Epithelial cell of esophagus (primary cell): ENCODE measurements at regions not wholly inside any gene's neighbourhood (a gene's known extent, or its start where the extent isn't known, plus 50 kb on each side); places are given as distances from the start of the nearest gene placed in this dataset.
"Not testable (repeated sequence)": the region's sequence is repeated elsewhere in the genome, so short reads cannot be mapped to it uniquely, and the experiment has no call there.

Experiments used
- DNase-seq: peaks from one replicate; pipeline ENCODE4 v3.0.0; 2010; ENCODE audit warnings: low read depth
- H3K4me3 ChIP-seq: 2 replicates; pipeline ENCODE4 v1.5.1; 2011; ENCODE audit warnings: mild to moderate bottlenecking, low read length, control low read depth
- TF ChIP-seq, protein P1 (sequence below): IDR thresholded peaks from 2 replicates; pipeline ENCODE4 v1.5.1; 2011; ENCODE audit warnings: low read depth, mild to moderate bottlenecking, low read length, control low read depth, inconsistent platforms; ENCODE audit not compliant: insufficient read depth; ENCODE audit errors: missing control alignments

DNA sequence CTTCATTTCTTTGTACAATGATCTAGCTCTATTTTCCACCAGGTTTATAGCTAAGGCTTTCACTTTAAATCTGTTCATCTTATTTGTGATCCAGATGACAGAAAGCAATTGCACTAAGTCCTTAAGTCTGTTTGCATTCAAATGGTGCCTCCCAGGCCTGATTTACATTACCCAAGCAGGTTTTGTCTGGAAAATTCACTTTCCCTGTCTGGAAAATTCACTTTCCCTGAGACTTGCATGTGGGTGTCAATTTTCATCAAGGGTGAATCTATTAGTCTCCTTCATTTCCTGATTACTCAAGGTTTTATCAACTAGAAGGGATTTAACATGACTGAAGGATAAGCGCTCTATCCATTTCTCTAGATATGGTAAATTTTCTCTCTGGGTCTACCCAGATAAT is 1480.2 kb upstream of the GOT2 start:
- no peak for DNase-seq
- TF ChIP-seq, protein P1, sequence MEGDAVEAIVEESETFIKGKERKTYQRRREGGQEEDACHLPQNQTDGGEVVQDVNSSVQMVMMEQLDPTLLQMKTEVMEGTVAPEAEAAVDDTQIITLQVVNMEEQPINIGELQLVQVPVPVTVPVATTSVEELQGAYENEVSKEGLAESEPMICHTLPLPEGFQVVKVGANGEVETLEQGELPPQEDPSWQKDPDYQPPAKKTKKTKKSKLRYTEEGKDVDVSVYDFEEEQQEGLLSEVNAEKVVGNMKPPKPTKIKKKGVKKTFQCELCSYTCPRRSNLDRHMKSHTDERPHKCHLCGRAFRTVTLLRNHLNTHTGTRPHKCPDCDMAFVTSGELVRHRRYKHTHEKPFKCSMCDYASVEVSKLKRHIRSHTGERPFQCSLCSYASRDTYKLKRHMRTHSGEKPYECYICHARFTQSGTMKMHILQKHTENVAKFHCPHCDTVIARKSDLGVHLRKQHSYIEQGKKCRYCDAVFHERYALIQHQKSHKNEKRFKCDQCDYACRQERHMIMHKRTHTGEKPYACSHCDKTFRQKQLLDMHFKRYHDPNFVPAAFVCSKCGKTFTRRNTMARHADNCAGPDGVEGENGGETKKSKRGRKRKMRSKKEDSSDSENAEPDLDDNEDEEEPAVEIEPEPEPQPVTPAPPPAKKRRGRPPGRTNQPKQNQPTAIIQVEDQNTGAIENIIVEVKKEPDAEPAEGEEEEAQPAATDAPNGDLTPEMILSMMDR = no peak
- no peak overlapping the region for H3K4me3 ChIP-seq

DNA sequence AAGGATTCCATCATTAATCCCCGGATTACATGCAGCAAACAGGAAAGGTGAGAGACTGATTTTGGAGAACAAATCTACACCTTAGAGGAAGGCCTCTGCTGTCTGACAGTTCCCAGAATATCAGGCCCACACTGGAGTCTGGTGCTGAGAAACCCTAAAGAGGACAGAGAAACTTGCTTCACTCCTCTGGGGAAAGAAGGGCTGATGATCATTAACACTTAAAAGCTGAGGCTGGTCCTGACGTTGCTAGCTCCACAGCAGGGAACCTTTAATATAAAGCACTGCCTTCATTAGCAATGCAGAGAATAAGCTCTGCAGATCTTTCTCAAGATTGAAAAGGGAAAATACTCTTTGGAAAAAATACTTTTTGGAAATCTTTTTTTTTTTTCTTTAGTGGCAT is 1472.4 kb upstream of the GOT2 start:
- DNase-seq = no peak
- TF ChIP-seq, protein P1 = no peak

DNA sequence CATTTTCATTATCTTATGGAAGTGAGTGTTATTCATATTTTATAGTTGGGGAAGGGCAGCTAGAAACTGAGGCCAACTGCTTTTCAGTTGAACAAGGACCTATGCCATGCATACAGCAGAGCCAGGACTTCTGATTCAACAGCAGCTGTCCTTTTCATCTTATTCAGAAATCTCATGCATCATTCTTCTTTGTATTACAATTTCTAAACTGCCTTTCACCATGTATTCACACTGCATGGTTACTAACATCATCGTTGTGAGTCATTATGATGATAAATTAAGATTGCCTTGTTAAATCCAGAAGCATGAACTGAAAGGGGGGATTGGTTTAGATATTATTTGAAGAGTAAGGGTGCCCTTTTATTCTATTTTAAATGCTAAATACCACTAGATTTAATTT is 1470.1 kb upstream of the GOT2 start:
- TF ChIP-seq, protein P1 = no peak
- no peak overlapping the region for H3K4me3 ChIP-seq
- DNase-seq = peak; percentile 49

More for the DNA sequence above, 1472.4 kb upstream of the GOT2 start:
- no peak overlapping the region for H3K4me3 ChIP-seq

DNA sequence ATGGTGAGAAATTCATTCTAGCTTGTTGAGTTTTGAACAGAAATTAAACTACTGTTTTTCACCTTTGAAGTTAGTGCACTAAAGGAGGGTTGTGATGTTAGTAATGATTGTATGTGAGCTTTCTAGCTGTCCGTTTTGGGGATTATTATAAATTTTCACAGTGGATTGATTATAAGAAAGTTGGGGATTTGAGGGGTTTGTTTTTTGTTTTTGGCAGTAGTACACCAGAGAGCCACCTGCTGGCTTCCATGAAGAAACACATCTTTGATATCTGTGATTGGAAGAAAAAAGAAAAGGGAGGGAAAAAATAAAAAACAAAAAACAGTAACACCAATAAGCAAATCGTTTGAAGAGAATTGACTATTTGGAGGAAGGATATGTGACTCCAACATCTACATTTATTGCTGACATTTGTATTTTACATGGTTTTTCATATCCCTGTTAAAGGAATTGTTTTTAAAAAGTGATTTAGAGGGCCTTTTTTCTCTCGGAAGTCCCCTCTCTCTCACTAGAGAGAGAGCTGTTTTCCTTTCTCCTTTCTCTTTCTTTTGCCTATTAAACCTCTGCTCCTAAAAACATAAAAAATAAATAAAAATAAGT is 1469.5 kb upstream of the GOT2 start:
- H3K4me3 ChIP-seq = no peak overlapping the region
- DNase-seq = peak; percentile 30
- TF ChIP-seq, protein P1 = peak; percentile 61

DNA sequence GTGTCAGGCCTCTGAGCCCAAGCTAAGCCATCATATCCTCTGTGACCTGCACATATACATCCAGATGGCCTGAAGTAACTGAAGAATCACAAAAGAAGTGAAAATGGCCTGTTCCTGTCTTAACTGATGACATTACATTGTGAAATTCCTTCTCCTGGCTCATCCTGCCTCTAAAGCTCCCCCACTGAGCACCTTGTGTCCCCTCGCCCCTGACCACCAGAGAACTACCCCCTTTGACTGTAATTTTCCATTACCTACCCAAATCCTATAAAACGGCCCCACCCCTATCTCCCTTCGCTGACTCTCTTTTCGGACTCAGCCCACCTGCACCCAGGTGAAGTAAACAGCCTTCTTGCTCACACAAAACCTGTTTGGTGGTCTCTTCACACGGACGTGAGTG is 1466.6 kb upstream of the GOT2 start:
- not testable (repeated sequence) for DNase-seq, H3K4me3 ChIP-seq

DNA sequence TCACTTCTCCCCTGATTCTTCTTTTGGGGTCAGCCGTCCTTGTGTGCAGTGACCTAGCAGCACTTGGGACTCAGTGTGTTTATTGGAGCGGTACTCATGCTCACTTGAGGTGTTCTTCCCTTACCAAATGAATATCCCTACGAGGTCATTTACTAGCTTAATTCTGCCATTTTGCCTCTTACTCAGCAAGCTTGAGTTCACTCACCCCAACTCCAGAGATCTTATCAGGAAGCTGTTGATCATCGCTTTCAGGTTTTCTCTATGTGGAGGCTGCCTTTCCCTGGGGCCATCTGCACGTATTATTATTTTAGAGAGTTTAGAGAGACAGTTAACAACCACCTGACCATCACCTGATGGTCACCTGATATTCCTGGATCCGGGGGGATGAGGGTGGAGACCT is 1466.0 kb upstream of the GOT2 start:
- DNase-seq = no peak
- H3K4me3 ChIP-seq = no peak overlapping the region
- TF ChIP-seq, protein P1 = no peak

DNA sequence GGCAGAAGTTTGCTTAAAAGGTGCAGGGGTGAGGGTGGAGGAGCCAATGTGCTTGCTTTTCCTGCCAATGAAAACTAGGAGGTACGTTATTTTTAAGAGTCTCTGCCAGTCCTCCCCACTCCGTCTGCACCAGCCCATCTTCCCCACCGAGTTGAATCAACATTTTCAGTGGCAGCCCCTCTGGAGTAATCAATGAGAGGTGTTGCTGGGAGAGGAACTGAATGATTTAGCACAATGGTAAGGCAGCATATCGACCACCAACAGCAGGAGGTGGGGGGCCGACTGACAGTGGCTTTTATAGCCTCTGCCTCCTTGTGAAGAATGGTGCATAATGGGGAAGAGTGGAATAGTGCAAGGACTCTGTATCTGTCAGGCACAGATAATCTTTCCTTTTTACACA is 1465.0 kb upstream of the GOT2 start:
- TF ChIP-seq, protein P1 = no peak
- H3K4me3 ChIP-seq = no peak overlapping the region

More for the DNA sequence above, 1465.0 kb upstream of the GOT2 start:
- no peak for DNase-seq
